ENCODE measurements at regions not wholly inside any gene's neighbourhood (a gene's known extent, or its start where the extent isn't known, plus 50 kb on each side); places are given as distances from the start of the nearest gene placed in this dataset.
"Not testable (repeated sequence)": the region's sequence is repeated elsewhere in the genome, so short reads cannot be mapped to it uniquely, and the experiment has no call there.

DNA sequence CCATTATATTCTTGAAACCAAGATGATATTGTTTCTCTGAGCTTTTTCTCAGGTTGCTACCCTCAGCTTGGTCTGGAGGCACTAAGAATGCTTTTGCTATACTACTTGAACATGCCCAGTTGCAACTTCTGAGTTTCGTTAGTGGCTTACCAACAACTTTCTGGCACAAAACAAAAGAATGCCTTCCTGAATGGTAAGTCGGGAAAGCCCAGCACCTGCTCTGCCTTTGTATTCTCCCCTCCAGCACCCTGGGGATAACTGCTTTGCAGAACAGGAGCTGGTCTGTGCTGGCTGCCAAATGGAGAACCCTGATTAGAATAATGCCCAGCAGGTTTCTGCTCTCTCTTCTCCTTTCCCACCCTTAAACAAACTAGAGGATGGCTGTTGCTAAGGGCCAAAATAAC is 149.3 kb downstream of the TGFB2 start:
- DNase-seq, result peak in 5 of 58 donors; percentile 4 to 51 (median 9)

DNA sequence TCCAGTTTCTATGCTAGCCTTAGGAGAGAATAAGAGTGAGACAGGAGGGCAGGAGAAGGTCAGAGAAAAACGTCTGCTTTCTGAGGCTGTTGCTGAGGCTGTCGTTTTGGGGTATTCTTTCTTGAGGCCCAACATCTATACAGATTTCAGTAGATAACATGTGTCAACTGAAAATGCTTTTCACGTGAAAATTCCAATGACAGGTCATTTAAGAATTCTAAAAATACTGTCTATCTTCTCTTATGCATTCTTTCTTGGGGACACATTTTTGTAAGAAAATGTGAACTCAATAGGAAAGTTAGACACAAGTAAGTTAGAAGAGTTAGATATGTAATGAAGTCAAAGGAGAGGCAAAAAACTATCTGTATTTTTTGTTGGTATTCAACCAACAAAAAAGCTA is 150.8 kb downstream of the TGFB2 start:
- no peak for DNase-seq

DNA sequence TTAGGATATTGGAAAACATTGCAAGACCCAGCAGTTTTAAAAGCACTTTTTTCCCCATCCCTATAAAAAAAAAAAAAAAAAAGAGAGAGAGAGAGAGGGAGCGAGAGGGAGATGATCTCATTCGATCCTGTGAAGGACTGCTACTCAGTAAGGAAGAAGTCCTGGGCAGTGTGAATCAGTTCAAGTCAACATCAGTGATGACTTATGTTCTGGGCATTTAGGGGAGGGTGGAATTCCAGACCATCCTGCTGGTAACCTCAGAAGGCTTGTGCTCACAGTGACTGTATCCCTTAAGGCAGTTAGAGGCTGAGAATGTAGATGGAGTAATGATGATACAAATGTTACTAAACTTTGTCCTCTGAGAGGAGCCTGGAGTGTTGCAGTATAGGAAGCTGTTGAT is 151.4 kb downstream of the TGFB2 start:
- DNase-seq, result no peak

DNA sequence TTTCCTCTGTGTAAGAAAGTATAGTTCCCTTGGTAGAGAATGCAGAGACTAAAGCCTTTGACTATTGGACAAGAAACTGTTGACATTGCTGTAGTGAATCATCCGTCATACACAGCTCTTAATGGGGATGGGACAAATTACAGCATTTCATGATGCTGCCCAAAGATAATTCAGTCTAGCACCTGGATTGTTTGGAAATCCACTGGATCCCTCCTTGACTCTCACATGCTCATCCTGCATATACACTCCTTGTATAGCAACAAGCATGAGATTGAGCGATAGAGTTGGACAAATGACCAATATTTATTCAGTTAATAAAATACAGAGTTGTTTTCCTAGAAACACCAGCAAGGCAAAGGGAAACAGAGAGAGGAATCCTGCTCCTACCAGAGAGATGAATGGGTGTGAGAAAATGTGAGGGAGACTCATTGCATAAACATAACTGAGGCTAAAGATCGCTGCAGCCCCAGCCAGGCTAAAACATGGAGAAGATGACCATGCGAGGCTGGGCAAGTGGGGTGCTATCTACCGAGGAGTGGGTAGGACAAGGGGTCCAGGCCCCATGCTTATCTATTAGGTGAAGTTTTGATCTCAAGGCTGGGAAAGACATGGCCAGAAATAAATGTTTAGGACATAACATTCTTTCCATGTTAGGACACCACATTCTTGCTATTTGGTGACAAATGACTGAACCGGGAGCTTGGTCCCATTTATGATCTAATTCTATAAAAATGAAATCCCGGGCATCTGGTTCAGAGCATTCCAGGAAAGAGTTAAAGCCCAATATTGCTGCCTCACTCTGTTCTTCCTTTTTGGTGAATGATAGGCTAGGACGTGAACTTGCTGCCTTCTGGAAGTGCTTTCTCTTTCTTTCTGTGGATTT is 153.2 kb downstream of the TGFB2 start:
- DNase-seq, result no peak

DNA sequence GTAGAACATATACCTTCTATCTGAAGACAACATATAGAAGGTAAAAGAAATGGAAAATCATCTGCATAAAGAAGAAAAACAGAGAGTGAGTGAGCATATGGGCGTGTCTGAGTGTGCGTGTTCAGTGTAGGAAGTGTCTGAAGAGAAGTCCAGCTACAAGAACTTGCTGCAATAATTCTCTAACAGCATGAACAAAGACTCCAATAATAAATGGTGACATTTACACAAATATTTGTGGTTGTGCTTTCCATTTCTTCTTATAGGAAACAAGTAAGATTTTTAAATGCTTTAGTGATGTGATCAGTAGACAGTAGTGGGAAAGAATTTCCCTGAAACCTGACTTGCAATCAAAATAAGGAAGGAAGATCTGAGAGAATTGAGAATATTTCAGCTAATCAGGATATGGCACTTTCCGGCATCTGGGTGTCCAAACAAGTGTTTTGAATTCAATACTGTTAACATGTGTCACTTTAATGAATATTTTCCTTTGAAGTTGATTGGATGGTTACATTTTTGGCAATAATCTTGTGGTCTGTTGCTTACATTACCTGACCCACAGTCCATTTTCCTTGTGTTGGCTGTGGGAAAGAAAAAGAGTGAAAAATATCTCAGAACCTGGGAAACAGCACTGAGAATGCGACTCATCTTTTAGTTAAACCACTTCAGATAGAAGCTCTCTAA is 154.0 kb downstream of the TGFB2 start:
- no peak for DNase-seq

DNA sequence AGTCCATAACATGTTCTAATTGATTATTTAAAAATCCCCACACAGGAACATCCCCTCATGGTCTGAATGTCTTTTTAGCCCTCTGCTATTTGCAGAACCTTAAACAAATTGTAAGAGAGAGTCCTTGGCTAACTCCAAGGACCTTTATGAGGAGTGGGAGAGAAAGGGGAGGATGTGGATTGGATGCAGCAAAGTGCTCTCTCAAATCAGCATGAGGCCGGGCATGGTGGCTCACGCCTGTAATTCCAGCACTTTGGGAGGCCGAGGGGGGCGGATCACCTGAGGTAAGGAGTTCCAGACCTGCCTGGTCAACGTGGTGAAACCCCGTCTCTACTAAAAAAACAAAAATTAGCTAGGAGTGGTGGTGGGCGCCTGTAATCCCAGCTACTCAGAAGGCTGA is 154.8 kb downstream of the TGFB2 start:
- DNase-seq, result no peak

DNA sequence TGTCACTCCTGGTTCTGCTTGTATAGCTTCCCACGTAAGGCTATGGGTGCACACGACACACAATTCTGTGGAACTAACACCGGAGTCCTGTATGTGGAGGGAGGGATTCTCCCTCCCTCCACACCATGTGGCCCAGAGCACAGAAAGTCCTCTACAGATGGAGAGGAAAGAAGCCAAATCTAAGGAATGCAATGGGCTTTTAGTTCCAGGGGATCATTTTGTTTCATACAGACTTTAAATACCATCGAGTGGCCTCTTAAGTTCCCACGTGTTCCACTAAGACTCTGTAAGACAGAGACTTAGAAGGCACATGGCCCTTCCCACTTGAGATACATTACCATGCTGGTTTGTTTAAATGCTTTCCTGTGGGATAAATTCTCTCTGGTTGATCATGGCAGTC is 156.0 kb downstream of the TGFB2 start:
- DNase-seq, result no peak

DNA sequence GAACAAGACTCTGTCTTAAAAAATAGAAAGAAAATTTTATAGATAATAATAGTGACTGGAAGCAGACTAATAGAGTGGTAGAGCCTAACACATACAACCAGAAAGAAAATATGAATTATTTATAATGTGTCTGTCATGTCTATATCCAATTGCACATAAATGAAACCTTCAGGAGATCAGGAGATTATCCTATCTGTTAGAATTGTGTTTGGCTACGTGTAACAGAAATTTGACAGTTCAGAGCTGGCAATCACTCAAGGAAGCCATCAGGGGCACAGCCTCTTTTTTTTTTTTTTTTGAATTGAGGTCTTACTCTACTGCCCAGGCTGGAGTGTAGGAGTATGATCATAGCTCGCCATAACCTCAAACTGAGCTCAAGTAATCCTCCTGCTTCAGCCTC is 157.2 kb downstream of the TGFB2 start:
- DNase-seq, result no peak

DNA sequence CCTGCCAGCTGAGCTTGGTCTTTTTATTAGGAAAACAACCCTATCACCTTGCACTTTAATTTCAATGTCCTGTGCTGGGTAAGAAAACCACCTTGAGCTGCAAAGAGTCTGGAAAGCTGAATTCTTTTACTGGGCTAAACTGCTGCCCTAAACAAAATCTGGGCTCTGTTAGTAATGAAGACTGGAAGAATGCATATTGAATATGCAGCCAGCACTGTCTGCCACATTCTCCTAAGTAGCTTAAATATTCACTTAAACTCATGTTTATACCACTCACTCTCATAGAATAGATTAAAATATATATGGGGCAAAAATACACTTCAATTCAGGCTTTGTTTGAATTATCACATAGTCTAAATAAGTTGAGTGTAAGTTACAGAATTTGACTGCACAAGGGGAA is 158.0 kb downstream of the TGFB2 start:
- no peak for DNase-seq

DNA sequence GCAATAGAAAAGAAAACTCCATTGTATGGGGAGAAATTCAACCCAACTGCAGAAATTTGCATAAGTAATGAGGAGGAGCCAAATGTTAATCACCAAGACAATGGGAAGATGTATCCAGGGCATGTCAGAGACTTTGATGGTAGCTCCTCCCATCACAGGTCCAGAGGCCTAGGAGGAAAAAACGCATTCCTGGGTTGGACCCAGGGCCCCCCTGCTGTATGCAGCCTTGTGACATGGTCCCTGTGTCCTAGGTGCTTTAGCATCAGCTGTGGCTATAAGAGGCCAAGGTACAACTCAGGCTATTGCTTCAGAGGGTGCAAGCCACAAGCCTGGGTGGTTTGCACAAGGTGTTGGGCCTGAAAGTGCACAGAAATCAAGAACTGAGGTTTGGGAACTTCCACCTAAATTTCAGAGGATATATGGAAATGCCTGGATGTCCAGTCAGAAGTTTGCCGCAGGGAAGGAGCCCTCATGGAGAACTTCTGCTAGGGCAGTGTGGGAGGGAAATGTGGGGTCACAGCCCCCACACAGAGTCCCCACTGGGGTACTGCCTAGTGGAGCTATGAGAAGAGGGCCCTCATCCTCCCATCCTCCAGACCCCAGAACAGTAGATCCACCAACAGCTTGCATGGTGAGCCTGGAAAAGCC is 162.3 kb downstream of the TGFB2 start:
- DNase-seq, result no peak

DNA sequence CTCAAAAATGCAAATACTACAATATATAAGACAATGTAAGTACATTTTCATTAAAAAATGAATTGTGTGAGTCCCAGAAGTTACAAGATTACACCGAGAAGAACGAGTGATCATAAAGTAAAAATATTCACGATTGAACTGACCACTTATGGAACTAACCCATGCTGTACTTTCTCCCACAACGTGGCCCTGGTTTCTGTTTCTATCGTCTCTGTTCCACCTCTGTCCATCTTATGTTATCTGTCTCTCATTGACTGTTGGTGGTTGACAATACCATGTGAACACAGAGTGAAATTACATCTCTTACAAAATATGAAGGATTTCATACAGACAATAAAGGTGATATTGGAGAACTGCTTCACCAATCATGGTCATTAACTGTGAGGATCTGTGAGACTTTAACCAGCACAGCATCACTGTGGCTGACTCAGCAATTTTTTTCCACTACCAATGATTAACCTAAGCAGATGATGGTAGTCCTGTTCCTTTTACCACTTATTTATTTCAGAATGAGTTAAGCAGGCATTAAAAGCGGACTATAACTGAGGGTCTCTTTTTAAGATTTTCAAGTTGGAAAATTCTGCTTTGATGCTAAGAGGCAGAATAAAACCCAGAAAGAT is 165.1 kb downstream of the TGFB2 start:
- no peak for DNase-seq

DNA sequence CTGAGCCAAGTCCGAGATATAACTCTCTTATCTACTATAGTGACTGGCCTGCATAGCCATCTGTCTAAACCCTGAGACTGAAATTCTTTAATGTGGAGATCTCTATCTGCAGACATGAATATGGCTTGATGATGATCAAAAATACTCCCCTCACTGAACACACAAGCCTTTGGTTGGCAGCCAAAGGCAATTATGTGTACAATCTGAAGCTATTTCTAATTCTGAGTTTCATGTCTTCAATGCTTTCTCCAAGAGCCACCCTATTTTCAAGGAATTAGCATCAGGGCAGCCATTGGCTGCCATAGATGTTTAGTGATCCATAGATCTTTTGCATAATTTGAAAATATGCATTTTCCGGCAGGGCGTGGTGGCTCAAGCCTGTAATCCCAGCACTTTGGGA is 168.2 kb downstream of the TGFB2 start:
- no peak for DNase-seq

DNA sequence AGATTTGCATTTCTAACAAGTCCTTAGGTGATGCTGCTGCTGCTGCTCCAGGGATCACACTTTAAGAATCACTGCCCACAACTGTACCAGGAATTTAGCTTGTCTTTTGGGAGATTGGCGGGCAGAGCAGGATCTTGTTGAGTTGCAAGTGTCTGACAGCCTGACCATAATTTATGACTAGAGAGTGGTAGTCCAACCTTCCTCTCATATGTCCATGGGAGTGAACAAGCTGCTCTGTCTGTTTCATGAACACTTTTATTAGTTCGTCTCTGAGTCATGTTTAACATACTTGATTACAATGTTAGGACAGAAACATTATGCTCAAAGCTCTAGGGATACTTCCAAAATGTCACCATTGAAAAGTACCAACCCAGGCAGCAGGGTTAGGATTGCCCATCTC is 169.6 kb downstream of the TGFB2 start:
- DNase-seq, result no peak

DNA sequence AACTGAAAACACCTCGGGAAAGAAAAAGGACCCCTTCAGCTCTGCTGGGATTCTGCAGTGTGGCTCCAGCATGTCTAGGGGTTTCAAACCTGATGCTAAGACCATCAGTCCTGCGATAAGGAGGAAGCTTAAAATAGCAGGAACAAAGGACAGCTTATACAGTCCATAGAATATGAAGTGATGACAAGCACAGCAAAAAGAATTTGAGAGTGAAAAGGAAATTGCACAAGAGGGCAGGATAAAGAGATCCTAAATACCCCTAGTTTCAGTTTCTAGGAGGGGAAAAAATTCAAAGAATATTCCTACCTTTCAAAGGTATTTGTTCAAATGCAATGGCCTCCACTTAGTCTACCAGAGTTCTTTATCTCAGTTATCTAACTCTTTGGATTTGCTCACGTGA is 171.4 kb downstream of the TGFB2 start:
- no peak for DNase-seq

DNA sequence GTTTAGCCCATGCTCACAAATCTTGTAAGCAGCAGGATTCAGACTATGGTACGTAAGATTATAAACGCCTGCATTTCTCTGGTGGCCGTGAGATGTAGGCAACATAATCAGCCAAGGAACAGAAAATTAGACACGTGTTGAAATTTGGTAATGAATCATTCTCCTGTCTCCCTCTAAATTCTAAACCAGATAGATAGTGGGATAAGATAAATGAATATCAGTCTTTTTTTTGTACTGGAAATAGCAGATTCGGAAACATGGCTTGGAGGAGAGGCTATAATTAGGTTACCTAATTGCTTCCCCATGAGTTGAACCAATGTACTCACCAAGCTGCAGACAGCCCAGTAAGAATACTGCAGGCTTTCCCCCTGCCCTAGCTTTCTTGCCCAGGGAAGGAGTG is 172.3 kb downstream of the TGFB2 start:
- DNase-seq, result no peak

DNA sequence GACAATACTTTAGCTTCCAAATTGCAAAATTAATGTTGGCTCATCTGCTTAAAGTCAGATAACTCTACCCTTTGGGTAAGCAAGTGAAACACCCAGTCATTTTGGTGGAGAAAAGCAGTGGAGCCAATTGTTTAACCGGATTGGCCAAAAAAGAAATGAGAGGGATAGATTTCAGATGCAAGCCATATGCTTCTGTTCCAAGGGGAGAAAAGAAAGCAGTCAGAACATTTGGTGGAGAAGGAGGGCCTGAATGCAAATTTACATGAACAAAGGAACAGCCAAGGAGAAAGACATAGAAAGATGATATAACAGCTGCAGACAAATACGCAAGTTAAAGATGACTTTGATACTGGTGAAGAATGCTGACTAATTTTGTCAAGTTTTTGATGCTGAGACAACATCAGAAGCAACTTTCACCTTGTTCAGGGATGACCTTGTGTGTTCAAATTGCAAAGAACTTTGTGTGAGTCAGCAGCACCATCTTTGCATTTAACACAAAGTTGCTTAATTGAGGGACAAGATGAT is 173.1 kb downstream of the TGFB2 start:
- no peak for DNase-seq

DNA sequence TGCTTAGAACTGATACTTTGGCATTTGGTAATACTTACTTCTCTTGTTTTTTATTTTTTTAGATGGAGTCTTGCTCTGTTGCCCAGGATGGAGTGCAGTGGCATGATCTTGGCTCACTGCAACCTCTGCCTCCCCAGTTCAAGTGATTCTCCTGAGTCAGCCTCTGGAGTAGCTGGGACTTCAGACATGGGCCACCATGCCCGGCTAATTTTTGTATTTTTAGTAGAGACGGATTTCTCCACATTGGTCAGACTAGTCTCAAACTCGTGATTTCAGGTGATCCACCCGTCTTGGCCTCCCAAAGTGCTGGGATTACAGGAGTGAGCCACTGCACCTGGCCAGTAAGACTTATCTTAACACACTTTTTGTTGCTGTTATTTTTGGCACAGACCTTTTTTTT is 175.5 kb downstream of the TGFB2 start:
- not testable (repeated sequence) for DNase-seq

DNA sequence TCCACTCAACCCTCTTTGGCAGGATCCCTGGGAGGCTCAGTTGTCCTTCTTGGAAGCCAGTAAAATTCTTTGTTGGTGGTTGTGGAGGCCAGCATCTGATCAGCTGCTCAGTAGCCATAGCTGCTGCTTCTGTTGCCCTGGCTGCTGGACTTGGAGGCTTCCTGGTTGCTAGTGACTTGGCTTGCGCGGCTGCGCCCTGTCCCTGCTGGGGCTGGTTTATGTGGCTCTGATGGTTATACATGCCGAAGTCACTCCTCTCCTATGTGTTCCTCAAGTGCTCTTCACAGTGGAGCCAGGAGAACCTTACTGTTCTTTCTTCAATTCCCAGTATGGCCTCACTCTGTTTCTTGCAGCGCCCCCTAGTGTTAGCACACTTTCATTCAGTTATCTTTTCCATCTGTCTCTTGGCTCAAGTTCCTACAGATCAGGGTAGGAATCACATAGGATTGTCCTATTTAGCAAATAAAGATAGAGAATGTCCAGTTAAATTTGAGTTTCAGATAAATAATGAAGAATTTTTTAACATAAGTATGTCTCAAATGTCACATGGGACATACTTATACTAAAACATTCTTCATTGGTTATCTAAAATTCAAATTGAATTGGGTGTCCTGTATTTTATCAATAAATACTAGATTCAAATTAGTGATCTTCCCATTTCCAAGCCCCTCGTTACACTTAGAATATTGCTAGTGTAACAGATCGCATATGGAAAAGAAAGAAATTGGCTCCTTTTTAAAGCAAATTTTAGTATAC is 176.5 kb downstream of the TGFB2 start:
- peak in 9 of 58 donors; percentile 0 to 27 (median 4) for DNase-seq

DNA sequence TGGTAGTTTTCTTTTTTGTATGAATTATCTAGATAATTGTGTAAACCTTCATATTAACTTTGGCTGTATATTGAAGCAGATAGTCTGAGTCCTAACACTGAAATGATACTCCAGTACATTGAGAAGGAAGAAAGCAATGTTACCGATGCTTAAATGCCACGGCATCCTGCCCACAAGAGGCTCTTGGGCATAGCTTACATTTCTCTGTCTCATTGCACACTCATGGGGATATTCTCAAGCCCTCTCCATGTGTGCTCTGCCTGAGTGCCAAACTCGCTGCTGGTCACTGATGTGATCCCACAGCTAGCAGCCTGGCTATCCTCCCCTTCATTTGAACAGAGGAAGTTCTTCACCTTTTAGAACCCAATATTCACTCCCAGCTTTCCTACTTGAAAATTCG is 179.4 kb downstream of the TGFB2 start:
- no peak for DNase-seq

DNA sequence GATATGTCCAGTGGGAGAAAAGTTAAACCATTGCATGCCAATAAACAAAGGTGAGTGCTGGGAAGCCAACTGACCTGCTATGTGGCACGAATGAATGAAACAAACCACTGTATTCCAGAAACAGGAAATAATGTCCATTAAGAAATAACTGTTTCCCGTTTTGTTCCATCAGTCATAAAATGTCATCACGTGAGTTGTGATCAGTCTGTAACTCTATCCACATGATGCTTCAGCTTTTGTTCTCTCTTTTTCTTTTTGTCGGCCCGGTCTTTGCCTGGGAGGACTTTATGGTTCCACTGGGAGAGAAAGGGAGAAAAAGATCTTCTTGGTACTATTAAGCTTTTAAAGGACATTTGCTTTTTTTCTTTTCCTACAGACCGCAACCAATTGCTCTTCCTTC is 179.9 kb downstream of the TGFB2 start:
- no peak for DNase-seq

All from anterior cingulate cortex (tissue), 58 donors.